Stromal cell of bone marrow (primary cell): ENCODE measurements at regions not wholly inside any gene's neighbourhood (a gene's known extent, or its start where the extent isn't known, plus 50 kb on each side); places are given as distances from the start of the nearest gene placed in this dataset.
"Not testable (repeated sequence)": the region's sequence is repeated elsewhere in the genome, so short reads cannot be mapped to it uniquely, and the experiment has no call there.

Experiments
- DNase-seq: peaks from one replicate; pipeline ENCODE4 v3.0.0-alpha.2; 2012; ENCODE audit warnings: low read depth

GRCh38 chr2:146801886-146802285 lies 1042.9 kb upstream of the ACVR2A start:
- no peak for DNase-seq

GRCh38 chr2:146786396-146786795 lies 1058.4 kb upstream of the ACVR2A start:
- DNase-seq = no peak

GRCh38 chr2:146785101-146785500 lies 1059.7 kb upstream of the ACVR2A start:
- peak; percentile 15 for DNase-seq

GRCh38 chr2:146784602-146785001 lies 1060.2 kb upstream of the ACVR2A start:
- no peak for DNase-seq

GRCh38 chr2:146777181-146777580 lies 1067.6 kb upstream of the ACVR2A start:
- no peak for DNase-seq

GRCh38 chr2:146776596-146776995 lies 1068.2 kb upstream of the ACVR2A start:
- no peak for DNase-seq

GRCh38 chr2:146771531-146771930 lies 1073.3 kb upstream of the ACVR2A start:
- no peak for DNase-seq

GRCh38 chr2:146764301-146764700 lies 1080.5 kb upstream of the ACVR2A start:
- DNase-seq = peak; percentile 18

GRCh38 chr2:146762786-146763185 lies 1082.0 kb upstream of the ACVR2A start:
- DNase-seq = no peak

- DNase-seq = no peak
Observed at GRCh38 chr2:146754606-146755005, 1090.2 kb upstream of the ACVR2A start.

GRCh38 chr2:146748046-146748445 lies 1096.8 kb upstream of the ACVR2A start:
- no peak for DNase-seq

- no peak for DNase-seq
Observed at GRCh38 chr2:146741260-146741659, 1103.6 kb upstream of the ACVR2A start.

- no peak for DNase-seq
Observed at GRCh38 chr2:146734821-146735190, 1110.0 kb upstream of the ACVR2A start.

- DNase-seq = peak; percentile 48
Observed at GRCh38 chr2:146734042-146734820, 1110.6 kb upstream of the ACVR2A start.

- DNase-seq = no peak
Observed at GRCh38 chr2:146730882-146731281, 1113.9 kb upstream of the ACVR2A start.

- no peak for DNase-seq
Observed at GRCh38 chr2:146721486-146721885, 1123.3 kb upstream of the ACVR2A start.

- no peak for DNase-seq
Observed at GRCh38 chr2:146720170-146720569, 1124.7 kb upstream of the ACVR2A start.

- no peak for DNase-seq
Observed at GRCh38 chr2:146716591-146716990, 1128.2 kb upstream of the ACVR2A start.

GRCh38 chr2:146709004-146709403 lies 1135.8 kb upstream of the ACVR2A start:
- DNase-seq = no peak

GRCh38 chr2:146701183-146701582 lies 1143.6 kb upstream of the ACVR2A start:
- no peak for DNase-seq

- no peak for DNase-seq
Observed at GRCh38 chr2:146697307-146697706, 1147.5 kb upstream of the ACVR2A start.

GRCh38 chr2:146696787-146697186 lies 1148.0 kb upstream of the ACVR2A start:
- not testable (repeated sequence) for DNase-seq

GRCh38 chr2:146681991-146682390 lies 1162.8 kb upstream of the ACVR2A start:
- DNase-seq = no peak

- no peak for DNase-seq
Observed at GRCh38 chr2:146678516-146678915, 1166.3 kb upstream of the ACVR2A start.
